AG04450 (cell line): ENCODE measurements at regions not wholly inside any gene's neighbourhood (a gene's known extent, or its start where the extent isn't known, plus 50 kb on each side); places are given as distances from the start of the nearest gene placed in this dataset.

ENCODE experiments used
- CTCF ChIA-PET: fragments of 300-600, 350-600 bp; formaldehyde crosslinking; extraction: SDS; loops from one replicate; lab custom pipeline; 2022; ENCODE audit warnings: antibody characterized with exemption, inconsistent platforms; lab: Charles Lee
- POLR2A ChIA-PET: fragments of 350-600 bp; formaldehyde crosslinking; extraction: SDS; loops from one replicate; lab custom pipeline; 2021; ENCODE audit warnings: antibody characterized with exemption, inconsistent platforms; lab: Yijun Ruan, JAX
- DNase-seq: peaks from one replicate; pipeline ENCODE4 v3.0.0-alpha.2; 2011; ENCODE audit warnings: low read depth, low spot score
- H3K27ac ChIP-seq: one replicate; pipeline ENCODE4 v1.5.1; 2012; ENCODE audit warnings: low read depth, low read length, control low read depth
- H3K27me3 ChIP-seq: one replicate; pipeline ENCODE4 v1.6.0; 2012; ENCODE audit warnings: low read length; ENCODE audit not compliant: control insufficient read depth, insufficient read depth
- H3K4me3 ChIP-seq: 2 replicates; pipeline ENCODE4 v1.5.1; 2011; ENCODE audit warnings: mild to moderate bottlenecking, low read depth, low read length, control low read depth
- H3K9me3 ChIP-seq: 2 replicates; pipeline ENCODE4 v1.5.1; 2012; ENCODE audit warnings: low read length; ENCODE audit not compliant: control insufficient read depth, insufficient read depth
- CTCF ChIP-seq: IDR thresholded peaks from 2 replicates; pipeline ENCODE4 v1.5.1; 2011; ENCODE audit warnings: low read depth, low read length, control low read depth, inconsistent platforms

GRCh38 chr9:17958363-17958762 lies 379.5 kb downstream of the SH3GL2 start:
- no peak for TF ChIP-seq CTCF
- DNase-seq = no peak
- Histone ChIP-seq H3K9me3 (no peaks in the 10 kb centered on the region), H3K27me3 (no peaks in the 10 kb centered on the region), H3K4me3 (no peak overlapping the region), H3K27ac (no peak overlapping the region)
- ChIA-PET POLR2A (no interaction called here), CTCF (no interaction called here)

- Histone ChIP-seq H3K27ac (no peak overlapping the region), H3K9me3 (no peaks in the 10 kb centered on the region), H3K4me3 (no peak overlapping the region), H3K27me3 (no peaks in the 10 kb centered on the region)
- no peak for DNase-seq
- ChIA-PET CTCF (interaction anchor here (1.0 kb wide), 1 partner anchor 152 kb away, joined by 4 read pairs; no protein-coding TSS in a partner anchor), POLR2A (no interaction called here)
- no peak for TF ChIP-seq CTCF
These were observed 383.9 kb downstream of the SH3GL2 start for GRCh38 chr9:17962747-17963146.

- no peaks in the 10 kb centered on the region for H3K9me3 ChIP-seq
- ChIA-PET POLR2A (no interaction called here), CTCF (interaction anchor here (1.0 kb wide), 1 partner anchor 153 kb away, joined by 4 read pairs; no protein-coding TSS in a partner anchor)
- no peak for DNase-seq
- TF ChIP-seq CTCF = no peak
- no peak overlapping the region for H3K27ac ChIP-seq
- no peak overlapping the region for H3K4me3 ChIP-seq
- H3K27me3 ChIP-seq = no peaks in the 10 kb centered on the region
These were observed 384.6 kb downstream of the SH3GL2 start for GRCh38 chr9:17963498-17963897.

DNA sequence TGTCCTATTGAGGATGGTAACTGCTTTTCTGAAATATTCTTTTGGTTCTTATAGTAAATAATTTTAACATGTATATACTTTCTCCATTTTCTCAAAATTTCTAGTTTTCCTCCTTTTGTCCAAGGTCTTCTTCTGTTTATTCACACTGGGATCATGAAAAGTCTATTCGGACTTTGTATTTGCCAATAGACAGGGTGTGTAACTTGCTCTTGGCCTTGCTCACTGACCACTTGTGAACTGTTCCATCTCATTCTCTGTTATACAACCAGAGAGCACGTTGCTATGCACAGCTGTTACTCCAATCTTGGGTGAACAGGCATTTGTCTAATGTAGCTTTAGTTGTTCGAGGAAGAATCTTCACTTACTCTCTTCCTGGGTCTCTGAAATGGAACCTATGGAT lies 388.9 kb downstream of the SH3GL2 start:
- POLR2A ChIA-PET = no interaction called here
- TF ChIP-seq CTCF = no peak

DNA sequence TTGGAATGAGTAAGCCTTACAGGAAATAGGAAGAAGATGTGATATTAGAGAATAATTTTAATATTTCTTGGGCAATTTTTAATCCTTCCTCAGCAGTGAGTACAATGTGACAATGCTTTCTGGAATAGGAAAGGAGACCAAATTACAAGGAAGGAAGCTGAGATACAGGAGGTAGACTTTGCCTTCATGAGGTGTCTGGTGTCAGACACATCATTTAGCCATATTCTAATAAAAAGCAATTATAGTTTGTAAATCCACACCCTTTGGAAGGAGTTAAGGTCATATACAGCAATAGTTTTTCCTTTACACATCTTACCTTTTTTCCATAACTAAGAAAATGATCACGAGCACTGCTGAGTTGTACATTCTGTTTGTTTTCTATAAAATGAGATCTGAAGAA lies 390.4 kb downstream of the SH3GL2 start:
- Histone ChIP-seq H3K27ac (no peak overlapping the region), H3K9me3 (no peaks in the 10 kb centered on the region), H3K4me3 (no peak overlapping the region), H3K27me3 (no peaks in the 10 kb centered on the region)
- ChIA-PET CTCF (no interaction called here), POLR2A (no interaction called here)
- TF ChIP-seq CTCF = no peak
- no peak for DNase-seq

More for the DNA sequence above, 388.9 kb downstream of the SH3GL2 start:
- H3K4me3 ChIP-seq = no peak overlapping the region
- no peak overlapping the region for H3K27ac ChIP-seq
- no peaks in the 10 kb centered on the region for H3K27me3 ChIP-seq
- no peak for DNase-seq
- CTCF ChIA-PET = no interaction called here
- H3K9me3 ChIP-seq = no peaks in the 10 kb centered on the region
